Activated naive CD8-positive, alpha-beta T cell treated with anti-CD3 and anti-CD28 coated beads, Interleukin-2, amount 50 U/mL, for 24 hours (primary cell): ENCODE measurements at regions not wholly inside any gene's neighbourhood (a gene's known extent, or its start where the extent isn't known, plus 50 kb on each side); places are given as distances from the start of the nearest gene placed in this dataset.

ENCODE experiments used
- ATAC-seq: fragments of 150-1000 bp; cut with Tn5 transposase; one replicate; pipeline ENCODE4 v1.10.0; 2021
- DNase-seq: peaks from one replicate; pipeline ENCODE4 v3.0.0; 2021
- H3K27ac Mint-ChIP-seq: one replicate; pipeline ENCODE4 v1.8.0; 2021; ENCODE audit warnings: mild to moderate bottlenecking, mixed read lengths
- H3K27me3 Mint-ChIP-seq: one replicate; pipeline ENCODE4 v1.8.0; 2021; ENCODE audit warnings: mixed read lengths
- H3K36me3 Mint-ChIP-seq: one replicate; pipeline ENCODE4 v1.8.0; 2021; ENCODE audit warnings: low read depth, mixed read lengths
- H3K4me1 Mint-ChIP-seq: one replicate; pipeline ENCODE4 v1.8.0; 2021; ENCODE audit warnings: mixed read lengths
- H3K4me3 Mint-ChIP-seq: one replicate; pipeline ENCODE4 v1.8.0; 2021; ENCODE audit warnings: mild to moderate bottlenecking, moderate library complexity, mixed read lengths
- H3K9me3 Mint-ChIP-seq: one replicate; pipeline ENCODE4 v1.8.0; 2021; ENCODE audit warnings: mixed read lengths

DNA sequence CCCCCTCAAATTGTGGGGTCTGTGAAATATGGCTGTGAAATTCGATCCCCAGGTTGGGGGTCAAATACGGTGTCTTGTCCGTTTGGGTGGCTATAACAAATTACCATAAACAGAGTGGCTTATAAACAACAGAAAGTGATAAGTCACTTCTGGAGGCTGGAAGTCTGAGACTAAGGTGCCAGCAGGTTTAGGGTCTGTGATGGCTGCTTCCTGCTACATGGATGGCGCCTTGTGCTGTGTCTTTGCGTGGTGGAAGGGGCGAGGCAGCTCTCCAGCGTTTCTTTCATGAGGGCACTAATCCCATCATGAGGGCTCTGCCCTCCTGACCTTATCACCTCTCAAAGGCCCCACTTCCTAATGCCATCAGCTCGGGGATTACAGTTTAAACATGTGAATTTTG lies 120.0 kb downstream of the IRF8 start:
- DNase-seq (no peak), ATAC-seq (no peak)
- no peak overlapping the region for H3K4me3 Mint-ChIP-seq
- peaks cover 31% of the 10 kb centered on the region for H3K4me1 Mint-ChIP-seq
- no peak overlapping the region for H3K27ac Mint-ChIP-seq
- H3K27me3 Mint-ChIP-seq, result peaks cover 34% of the 10 kb centered on the region
- peaks cover 21% of the 10 kb centered on the region for H3K9me3 Mint-ChIP-seq
- peaks cover 10% of the 10 kb centered on the region for H3K36me3 Mint-ChIP-seq

DNA sequence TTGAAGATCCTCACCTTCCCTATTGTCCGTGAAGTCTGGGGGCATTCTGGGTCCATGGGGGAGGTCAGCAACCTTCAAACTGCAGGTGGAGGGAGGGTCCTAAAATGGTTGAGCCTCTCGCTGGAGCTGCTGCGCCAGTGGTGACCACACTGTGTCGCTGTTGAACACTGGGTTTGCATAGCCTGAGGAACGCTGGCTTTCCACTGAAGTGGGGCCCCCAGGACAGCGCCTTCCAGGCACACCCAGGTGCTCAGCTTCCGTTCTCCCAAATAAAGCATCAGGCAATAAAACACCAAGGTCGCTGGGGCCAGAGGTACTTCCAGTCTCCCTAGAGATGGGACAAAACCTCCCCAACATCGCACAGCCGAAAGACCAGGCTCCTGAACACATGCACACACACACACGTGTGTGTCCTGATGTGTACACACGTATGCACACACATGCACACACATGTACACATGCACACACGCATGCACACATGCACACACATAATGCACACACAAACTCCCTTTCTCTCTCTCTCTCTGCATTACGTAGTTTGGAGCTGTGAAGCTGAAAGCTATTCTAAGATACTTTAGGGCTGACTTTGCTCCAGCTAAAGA lies 120.6 kb downstream of the IRF8 start:
- peaks cover 34% of the 10 kb centered on the region for H3K27me3 Mint-ChIP-seq
- H3K27ac Mint-ChIP-seq, result no peak overlapping the region
- H3K9me3 Mint-ChIP-seq, result peaks cover 25% of the 10 kb centered on the region
- ATAC-seq (no peak), DNase-seq (no peak)
- H3K4me1 Mint-ChIP-seq, result peaks cover 29% of the 10 kb centered on the region
- H3K36me3 Mint-ChIP-seq, result peaks cover 10% of the 10 kb centered on the region
- no peak overlapping the region for H3K4me3 Mint-ChIP-seq

- DNase-seq, result no peak
- Mint-ChIP-seq H3K27me3 (peaks cover 36% of the 10 kb centered on the region), H3K4me3 (no peak overlapping the region), H3K4me1 (peaks cover 21% of the 10 kb centered on the region), H3K27ac (no peak overlapping the region), H3K36me3 (peaks cover 12% of the 10 kb centered on the region), H3K9me3 (peaks cover 31% of the 10 kb centered on the region)
- ATAC-seq, result no peak
Measured at GRCh38 chr16:86020971-86021370, 122.0 kb downstream of the IRF8 start.

DNA sequence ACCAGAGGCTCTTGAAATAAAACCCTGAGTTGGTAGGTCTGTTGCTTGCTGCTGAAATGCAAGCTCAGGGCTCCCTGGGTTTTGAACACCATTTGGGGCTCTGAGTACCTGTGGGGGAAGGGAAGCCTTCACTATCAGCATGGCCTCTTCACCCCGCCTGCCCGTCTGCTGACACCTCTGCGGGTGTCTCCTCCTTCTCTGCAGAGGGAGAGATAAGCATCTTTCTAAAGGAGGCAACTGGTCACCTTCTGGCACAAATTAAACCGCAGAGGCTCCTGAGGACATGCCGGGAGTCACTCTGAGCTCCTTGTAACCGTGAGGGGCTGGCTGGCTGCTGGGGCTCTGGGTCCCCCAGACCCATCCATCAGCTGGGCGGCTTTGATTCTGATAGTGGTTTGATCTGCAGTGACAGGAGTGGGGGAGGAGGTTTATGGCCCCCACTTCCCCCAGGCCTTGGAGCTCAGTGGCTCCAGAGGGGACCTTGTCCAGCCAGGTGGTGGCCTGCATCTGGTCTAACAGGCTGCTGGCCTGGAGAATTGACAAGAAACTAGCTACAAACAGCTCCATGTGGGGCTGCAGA lies 123.5 kb downstream of the IRF8 start:
- no peak overlapping the region for H3K4me3 Mint-ChIP-seq
- peaks cover 11% of the 10 kb centered on the region for H3K4me1 Mint-ChIP-seq
- DNase-seq, result no peak
- no peak for ATAC-seq
- peaks cover 12% of the 10 kb centered on the region for H3K36me3 Mint-ChIP-seq
- H3K9me3 Mint-ChIP-seq, result peaks cover 31% of the 10 kb centered on the region
- H3K27ac Mint-ChIP-seq, result no peak overlapping the region
- H3K27me3 Mint-ChIP-seq, result peaks cover 36% of the 10 kb centered on the region

DNA sequence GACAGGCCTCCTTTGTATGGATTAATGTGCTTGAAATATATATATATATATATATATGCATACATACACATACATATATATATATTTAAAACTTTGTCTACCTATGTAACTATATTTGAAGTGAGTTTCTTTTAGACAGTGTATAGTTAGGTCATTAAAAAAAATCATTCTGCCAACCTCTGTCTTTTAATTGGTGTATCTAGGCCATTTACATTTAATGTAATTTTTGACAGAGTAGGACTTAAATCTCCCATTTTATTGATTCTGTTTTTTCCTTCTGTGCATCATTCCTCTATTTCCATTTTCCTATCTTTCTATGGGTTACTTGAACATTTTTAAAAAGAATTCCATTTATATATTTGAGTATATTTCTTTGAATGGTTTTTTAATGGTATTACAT lies 125.2 kb downstream of the IRF8 start:
- H3K9me3 Mint-ChIP-seq, result peaks cover 28% of the 10 kb centered on the region
- peaks cover 22% of the 10 kb centered on the region for H3K27me3 Mint-ChIP-seq
- ATAC-seq, result no peak

GRCh38 chr16:86025706-86026105 lies 126.7 kb downstream of the IRF8 start:
- ATAC-seq, result no peak
- DNase-seq, result no peak

More for the DNA sequence above, 125.2 kb downstream of the IRF8 start:
- H3K4me1 Mint-ChIP-seq, result no peaks in the 10 kb centered on the region
- peaks cover 12% of the 10 kb centered on the region for H3K36me3 Mint-ChIP-seq
- H3K27ac Mint-ChIP-seq, result no peak overlapping the region
- H3K4me3 Mint-ChIP-seq, result no peak overlapping the region
- no peak for DNase-seq

DNA sequence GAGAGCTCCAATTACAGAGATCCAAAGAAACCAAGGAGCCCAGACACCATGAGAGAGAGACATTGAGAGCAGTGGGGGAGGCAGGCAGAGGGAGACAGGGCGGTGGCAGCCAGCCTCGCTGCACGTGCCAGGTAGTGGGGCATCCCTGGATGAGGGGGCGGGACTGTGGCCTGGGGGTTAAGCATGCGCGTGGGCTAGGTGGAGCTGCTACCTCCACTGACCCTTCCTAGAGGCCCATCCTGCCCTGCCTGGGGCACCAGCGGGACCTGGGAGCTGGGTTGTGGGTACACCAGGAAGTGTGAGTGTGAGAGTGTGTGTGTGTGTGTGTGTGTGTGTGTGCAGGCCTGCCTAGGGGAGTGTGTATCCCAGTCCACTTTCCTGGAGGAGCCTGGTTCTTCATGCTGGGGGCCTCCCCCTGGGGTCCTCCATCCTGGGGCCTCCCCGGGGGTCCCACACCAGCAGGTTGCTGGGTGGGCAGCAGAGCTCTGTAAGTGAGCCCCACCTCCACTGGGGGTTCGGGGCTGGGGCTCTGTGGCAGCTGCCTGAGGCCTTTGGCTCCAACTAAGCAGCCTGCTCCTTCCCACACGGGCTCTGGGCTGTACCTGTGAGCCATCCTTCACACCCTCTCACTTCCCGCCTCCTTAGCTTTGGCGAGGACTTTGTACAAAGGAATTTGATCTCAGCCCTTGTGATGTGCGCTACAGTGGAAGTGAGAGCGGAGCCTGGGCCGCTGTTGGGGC lies 127.4 kb downstream of the IRF8 start:
- DNase-seq (no peak), ATAC-seq (no peak)
- Mint-ChIP-seq H3K4me3 (no peak overlapping the region), H3K4me1 (no peaks in the 10 kb centered on the region), H3K27ac (no peak overlapping the region), H3K27me3 (peaks cover 16% of the 10 kb centered on the region), H3K36me3 (peaks cover 4% of the 10 kb centered on the region), H3K9me3 (peaks cover 19% of the 10 kb centered on the region)

More at GRCh38 chr16:86025706-86026105, 126.7 kb downstream of the IRF8 start:
- Mint-ChIP-seq H3K4me3 (no peak overlapping the region), H3K36me3 (peaks cover 6% of the 10 kb centered on the region), H3K4me1 (no peaks in the 10 kb centered on the region), H3K9me3 (peaks cover 19% of the 10 kb centered on the region), H3K27ac (no peak overlapping the region), H3K27me3 (peaks cover 13% of the 10 kb centered on the region)

GRCh38 chr16:86026916-86027315 lies 128.0 kb downstream of the IRF8 start:
- DNase-seq (no peak), ATAC-seq (no peak)
- H3K4me1 Mint-ChIP-seq, result no peaks in the 10 kb centered on the region
- no peak overlapping the region for H3K4me3 Mint-ChIP-seq
- H3K27ac Mint-ChIP-seq, result no peak overlapping the region
- H3K27me3 Mint-ChIP-seq, result peaks cover 16% of the 10 kb centered on the region
- H3K9me3 Mint-ChIP-seq, result peaks cover 19% of the 10 kb centered on the region
- H3K36me3 Mint-ChIP-seq, result peaks cover 4% of the 10 kb centered on the region

DNA sequence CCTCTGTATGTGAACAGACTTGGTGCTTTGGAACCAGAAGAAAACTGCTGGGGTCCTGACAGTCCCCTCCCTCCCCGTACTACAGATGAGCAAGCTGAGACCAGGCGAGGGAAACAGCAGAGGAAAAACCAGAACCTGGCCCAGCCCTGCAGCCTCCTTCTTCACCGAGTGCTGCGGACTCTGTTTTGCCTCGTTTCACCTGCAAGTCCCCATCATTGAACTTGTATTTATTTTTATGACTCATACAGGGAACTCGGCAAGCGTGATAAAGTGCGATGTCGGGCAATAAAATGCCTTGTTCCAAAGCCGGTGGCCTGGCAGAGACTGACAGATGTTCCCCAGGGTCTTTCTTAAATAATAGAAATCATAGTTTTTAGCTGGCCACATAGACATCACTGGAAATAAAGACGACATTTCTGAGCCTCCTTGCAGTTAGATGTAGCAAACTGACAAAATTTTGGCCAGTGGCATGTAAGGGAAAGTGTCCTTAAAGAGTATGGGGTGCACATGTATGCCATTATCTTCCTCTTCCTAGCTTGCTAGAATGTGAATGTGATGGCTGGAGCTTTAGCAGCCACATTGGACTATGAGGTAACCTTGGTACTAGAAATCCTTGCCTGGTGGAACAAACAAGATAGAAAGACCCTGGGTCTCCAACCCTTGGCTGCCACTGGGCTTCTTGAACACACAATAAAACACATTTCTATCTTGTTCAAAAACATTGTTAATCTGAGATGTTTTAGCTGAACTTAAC lies 128.6 kb downstream of the IRF8 start:
- no peak overlapping the region for H3K4me3 Mint-ChIP-seq
- no peak overlapping the region for H3K27ac Mint-ChIP-seq
- H3K27me3 Mint-ChIP-seq, result peaks cover 16% of the 10 kb centered on the region
- H3K36me3 Mint-ChIP-seq, result peaks cover 4% of the 10 kb centered on the region
- peaks cover 19% of the 10 kb centered on the region for H3K9me3 Mint-ChIP-seq
- ATAC-seq (no peak), DNase-seq (no peak)
- no peaks in the 10 kb centered on the region for H3K4me1 Mint-ChIP-seq

- Mint-ChIP-seq H3K4me1 (no peaks in the 10 kb centered on the region), H3K27me3 (peaks cover 17% of the 10 kb centered on the region), H3K9me3 (peaks cover 8% of the 10 kb centered on the region), H3K27ac (no peak overlapping the region), H3K4me3 (no peak overlapping the region), H3K36me3 (peaks cover 2% of the 10 kb centered on the region)
- ATAC-seq (no peak), DNase-seq (no peak)
Measured at GRCh38 chr16:86029131-86029741, 130.3 kb downstream of the IRF8 start.

- Mint-ChIP-seq H3K27me3 (peaks cover 16% of the 10 kb centered on the region), H3K36me3 (peaks cover 1% of the 10 kb centered on the region), H3K4me1 (no peaks in the 10 kb centered on the region), H3K27ac (no peak overlapping the region), H3K4me3 (no peak overlapping the region), H3K9me3 (peaks cover 2% of the 10 kb centered on the region)
- ATAC-seq, result no peak
- DNase-seq, result no peak
Measured at GRCh38 chr16:86030116-86030515, 131.2 kb downstream of the IRF8 start.

DNA sequence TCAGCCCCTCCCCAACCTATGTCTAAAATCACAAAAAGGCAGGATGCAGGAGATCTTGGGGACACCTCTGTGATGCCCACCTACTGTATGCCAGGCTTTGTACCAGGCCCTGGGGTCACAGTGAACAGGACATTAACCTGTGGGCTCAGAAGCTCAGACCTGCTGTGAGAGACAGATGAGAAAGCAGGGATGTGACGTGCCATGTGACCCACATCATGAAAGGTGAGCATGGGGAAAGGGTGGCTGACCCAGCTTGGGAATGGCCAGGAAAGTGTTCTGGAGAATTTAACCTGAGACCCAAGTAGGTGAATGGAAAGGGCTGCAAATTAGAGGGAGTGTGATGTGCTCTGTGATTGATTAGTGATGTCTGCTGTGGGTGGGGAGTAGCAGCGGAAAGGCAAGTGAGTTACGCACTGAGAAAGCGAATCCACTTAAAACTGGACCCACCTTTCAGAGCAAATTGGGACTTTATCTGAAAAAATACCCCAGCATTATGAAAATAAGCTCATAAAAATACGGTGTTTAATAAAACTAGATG lies 132.2 kb downstream of the IRF8 start:
- peaks cover 15% of the 10 kb centered on the region for H3K27me3 Mint-ChIP-seq
- no peaks in the 10 kb centered on the region for H3K9me3 Mint-ChIP-seq
- no peak overlapping the region for H3K27ac Mint-ChIP-seq
- ATAC-seq, result no peak
- H3K4me3 Mint-ChIP-seq, result no peak overlapping the region
- no peaks in the 10 kb centered on the region for H3K36me3 Mint-ChIP-seq
- no peak for DNase-seq
- H3K4me1 Mint-ChIP-seq, result no peaks in the 10 kb centered on the region

DNA sequence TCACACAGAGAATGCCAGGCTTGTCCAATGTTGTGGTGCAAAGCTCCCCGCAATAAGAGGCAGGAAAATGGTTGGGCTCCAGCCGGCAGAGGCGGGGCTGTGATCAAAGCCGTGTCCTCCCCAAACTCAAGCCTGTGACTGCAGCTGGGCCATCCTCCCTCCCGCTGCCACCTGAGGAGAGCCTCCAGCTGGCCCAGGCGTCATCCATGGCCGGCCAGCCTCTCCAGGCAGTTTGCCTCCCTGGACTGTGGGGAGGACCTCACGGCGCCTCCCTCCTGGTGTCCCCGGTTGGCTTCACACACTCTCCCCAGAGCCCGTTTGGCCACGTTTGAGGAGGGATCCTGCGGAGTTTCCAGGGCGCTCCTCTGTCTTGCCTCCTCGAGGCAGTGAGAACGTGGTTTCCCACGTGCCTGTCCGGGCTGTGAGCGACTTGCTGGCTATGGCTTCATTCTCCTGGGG lies 134.1 kb downstream of the IRF8 start:
- no peaks in the 10 kb centered on the region for H3K4me1 Mint-ChIP-seq
- H3K27me3 Mint-ChIP-seq, result peaks cover 15% of the 10 kb centered on the region

GRCh38 chr16:86033971-86034370 lies 135.0 kb downstream of the IRF8 start:
- H3K27me3 Mint-ChIP-seq, result peaks cover 11% of the 10 kb centered on the region
- no peak for DNase-seq
- no peaks in the 10 kb centered on the region for H3K36me3 Mint-ChIP-seq
- ATAC-seq, result no peak
- H3K27ac Mint-ChIP-seq, result no peak overlapping the region
- H3K9me3 Mint-ChIP-seq, result no peaks in the 10 kb centered on the region
- H3K4me1 Mint-ChIP-seq, result peaks cover under 1% of the 10 kb centered on the region
- H3K4me3 Mint-ChIP-seq, result no peak overlapping the region

More for the DNA sequence above, 134.1 kb downstream of the IRF8 start:
- no peak overlapping the region for H3K27ac Mint-ChIP-seq
- ATAC-seq (no peak), DNase-seq (no peak)
- H3K4me3 Mint-ChIP-seq, result no peak overlapping the region
- no peaks in the 10 kb centered on the region for H3K36me3 Mint-ChIP-seq
- no peaks in the 10 kb centered on the region for H3K9me3 Mint-ChIP-seq
